GDM1 (cell line): ENCODE measurements at regions not wholly inside any gene's neighbourhood (a gene's known extent, or its start where the extent isn't known, plus 50 kb on each side); places are given as distances from the start of the nearest gene placed in this dataset.
"Not testable (repeated sequence)": the region's sequence is repeated elsewhere in the genome, so short reads cannot be mapped to it uniquely, and the experiment has no call there.

Source experiments
- DNase-seq: peaks from one replicate; lab custom pipeline; 2025; lab: John Stamatoyannopoulos, UW

DNA sequence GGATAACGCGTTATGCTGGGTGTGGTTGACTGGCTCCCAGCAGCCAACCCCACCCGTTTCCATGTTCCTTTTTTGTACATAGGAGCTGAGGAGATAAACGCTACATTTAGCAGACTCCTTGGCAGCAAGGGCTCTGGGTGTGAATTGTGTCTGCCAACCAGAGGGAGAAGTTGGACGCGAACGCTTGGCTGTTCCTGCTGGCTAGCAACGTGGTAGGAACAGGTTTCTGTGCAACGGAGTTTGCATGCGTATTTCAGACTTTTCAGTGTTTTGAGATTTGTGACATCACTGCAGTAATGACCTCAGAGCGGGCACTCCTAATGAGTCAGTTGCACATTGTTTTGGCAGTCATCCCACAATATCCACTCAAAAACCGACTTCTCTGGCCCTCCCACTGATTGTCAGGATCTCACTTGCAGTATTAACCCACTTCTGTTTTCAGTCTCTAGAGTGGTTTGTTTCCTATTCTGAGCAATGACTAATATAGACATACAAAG is 98.7 kb upstream of the RGS1 start:
- no peak for DNase-seq

- DNase-seq, result peak; percentile 30
Measured at GRCh38 chr1:192477630-192478029, 97.9 kb upstream of the RGS1 start.

DNA sequence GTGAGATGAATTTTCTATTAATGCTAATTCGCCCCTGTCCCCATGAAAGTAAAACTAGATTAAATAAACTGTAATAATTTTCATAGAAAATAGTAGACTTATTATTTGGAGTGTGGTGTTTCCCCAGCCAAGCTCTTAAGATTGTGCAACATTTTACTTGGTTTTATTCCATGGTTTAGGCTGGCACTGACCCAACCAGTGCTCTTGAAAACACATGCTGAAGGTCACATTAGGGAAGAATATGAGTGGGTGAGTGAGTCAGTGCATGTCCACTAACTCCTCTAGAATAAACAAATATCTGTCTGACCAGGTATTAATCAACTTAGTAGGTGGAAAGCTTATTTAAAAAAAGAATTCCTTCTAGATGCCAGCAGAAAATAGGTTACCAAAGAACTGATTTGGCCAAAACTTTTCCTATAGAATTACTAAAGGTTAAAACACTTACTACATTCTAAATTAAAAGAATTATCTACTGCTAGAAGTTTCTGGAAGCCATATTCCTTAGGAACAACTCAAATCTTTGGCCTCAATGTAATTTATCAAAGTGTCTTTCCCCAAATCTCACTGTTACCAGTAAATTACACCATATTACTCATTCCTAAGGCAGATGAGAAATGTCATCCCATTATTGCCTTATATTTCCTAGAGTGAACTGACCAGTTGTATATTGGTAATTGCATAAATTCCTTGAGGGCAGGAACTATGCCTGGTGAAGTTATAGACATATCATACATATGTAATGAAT is 89.7 kb upstream of the RGS1 start:
- no peak for DNase-seq

GRCh38 chr1:192488058-192488457 is 87.5 kb upstream of the RGS1 start:
- DNase-seq, result no peak

GRCh38 chr1:192489047-192489446 is 86.5 kb upstream of the RGS1 start:
- DNase-seq, result no peak

DNA sequence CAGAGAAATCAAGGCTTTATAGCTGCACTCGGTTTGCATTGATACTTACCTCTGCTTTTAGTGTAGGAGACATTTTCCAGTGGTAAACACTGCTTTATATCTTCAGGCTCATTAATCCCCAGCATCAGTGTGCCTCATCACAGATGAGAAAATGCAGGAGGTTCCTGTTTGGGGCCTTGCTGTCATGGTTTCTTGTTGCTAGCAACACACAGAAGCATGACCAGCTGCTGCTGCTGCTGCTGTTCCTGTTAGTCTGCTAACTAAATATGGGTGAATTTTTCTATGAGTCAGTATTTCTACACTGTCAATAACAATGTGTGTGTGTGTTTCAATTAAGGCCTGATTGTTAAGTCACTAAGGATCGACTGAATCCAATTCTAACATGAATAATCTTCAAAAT is 85.8 kb upstream of the RGS1 start:
- DNase-seq, result peak; percentile 8

GRCh38 chr1:192491804-192492554 is 83.6 kb upstream of the RGS1 start:
- DNase-seq, result no peak

DNA sequence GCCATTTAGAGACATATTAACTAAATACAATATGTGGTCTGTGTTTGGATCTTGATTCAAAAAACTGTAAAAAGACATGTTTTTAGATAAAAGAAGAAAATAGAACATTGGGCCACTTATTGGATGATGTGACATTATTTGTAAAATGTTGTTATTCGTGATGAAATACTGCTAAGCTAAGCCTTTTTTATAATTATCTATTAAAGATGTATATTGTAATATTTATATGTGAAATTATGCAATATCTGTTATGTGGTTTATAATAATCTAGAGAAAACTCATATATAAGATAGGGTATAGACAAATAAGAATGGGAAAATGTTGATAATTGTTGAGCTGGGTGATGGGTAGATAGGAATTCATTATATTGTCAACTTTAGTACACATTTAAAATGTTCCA is 82.0 kb upstream of the RGS1 start:
- DNase-seq, result no peak

DNA sequence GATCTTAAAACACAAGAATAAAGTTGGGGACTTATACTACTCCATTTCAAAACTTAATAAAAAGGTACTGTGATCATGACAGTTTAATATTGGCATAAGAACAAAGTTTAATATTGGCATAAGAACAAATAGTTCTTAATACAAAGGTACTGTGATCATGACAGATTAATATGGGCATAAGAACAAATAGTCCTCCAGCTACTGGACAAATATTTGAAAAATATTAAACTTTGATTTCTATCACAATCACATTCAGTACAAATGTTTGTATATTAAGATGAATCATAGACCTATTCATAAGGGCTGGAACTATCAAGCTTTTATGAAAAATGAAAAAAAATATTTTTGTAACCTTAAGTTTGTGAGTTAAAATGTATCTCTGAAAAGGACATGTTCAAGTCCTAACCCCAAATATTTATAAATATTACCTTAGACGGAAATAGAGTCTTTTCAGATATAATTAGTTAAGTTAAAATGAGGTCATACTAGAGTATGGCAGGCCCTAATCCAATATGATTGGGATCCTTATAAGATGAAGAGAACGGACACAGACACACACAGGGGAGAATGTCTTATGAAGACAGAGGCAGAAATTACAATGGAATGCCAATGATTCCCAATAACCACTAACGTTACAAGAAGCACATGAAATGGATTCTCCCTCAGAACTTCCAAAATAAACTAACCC is 79.1 kb upstream of the RGS1 start:
- DNase-seq, result no peak

DNA sequence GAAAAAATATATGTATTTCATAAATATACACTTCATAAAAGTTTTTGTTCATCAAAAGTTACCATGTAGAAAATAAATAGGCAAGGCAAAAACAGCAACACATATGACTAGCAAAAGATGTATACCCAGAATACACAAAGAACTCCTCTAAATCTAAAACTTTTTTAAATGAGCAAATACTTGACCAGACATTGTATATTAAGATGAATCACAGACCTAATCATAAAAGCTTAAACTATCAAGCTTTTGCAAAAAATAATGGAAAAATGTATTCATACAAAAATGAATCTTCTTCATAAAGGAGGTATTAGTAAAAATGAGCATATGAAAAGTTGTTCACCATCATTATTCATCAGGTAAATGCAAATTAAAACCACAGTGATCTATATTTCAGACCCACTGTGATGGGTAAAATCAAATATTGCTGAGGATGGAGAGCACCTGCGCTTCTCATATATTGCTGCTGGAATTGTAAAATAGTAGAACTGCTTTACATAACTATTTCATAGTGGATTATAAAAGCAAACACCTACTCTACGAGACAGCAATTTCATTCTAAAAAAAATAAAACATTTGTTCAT is 78.3 kb upstream of the RGS1 start:
- DNase-seq, result no peak

- not testable (repeated sequence) for DNase-seq
Measured at GRCh38 chr1:192498092-192498491, 77.5 kb upstream of the RGS1 start.

GRCh38 chr1:192499061-192499581 is 76.5 kb upstream of the RGS1 start:
- not testable (repeated sequence) for DNase-seq

DNA sequence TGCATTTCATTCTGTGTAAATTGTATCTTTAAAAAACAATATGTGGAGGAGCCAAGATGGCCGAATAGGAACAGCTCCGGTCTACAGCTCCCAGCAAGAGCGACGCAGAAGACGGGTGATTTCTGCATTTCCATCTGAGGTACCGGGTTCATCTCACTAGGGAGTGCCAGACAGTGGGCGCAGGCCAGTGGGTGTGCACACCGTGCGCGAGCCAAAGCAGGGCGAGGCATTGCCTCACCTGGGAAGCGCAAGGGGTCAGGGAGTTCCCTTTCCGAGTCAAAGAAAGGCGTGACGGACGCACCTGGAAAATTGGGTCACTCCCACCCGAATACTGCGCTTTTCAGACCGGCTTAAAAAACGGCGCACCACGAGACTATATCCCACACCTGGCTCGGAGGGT is 75.0 kb upstream of the RGS1 start:
- not testable (repeated sequence) for DNase-seq

DNA sequence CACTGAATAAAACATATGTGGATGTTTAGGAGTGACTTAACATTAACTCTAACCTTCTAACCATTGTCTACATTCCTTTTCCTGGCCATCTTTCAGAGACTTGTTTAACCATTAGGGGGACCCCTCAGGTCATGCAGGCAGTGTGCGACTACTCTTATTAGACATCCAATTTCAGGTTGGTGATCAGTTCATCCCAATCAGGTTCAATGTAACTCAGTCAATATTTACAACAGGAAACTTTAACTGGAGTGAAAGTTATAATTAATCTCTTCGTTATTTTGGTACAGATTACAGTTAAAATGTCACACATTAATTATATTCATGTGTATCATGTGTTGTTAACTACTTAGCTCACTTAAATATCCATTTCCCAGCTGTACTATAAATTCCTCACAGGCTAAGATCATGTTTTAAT is 68.8 kb upstream of the RGS1 start:
- peak; percentile 5 for DNase-seq

DNA sequence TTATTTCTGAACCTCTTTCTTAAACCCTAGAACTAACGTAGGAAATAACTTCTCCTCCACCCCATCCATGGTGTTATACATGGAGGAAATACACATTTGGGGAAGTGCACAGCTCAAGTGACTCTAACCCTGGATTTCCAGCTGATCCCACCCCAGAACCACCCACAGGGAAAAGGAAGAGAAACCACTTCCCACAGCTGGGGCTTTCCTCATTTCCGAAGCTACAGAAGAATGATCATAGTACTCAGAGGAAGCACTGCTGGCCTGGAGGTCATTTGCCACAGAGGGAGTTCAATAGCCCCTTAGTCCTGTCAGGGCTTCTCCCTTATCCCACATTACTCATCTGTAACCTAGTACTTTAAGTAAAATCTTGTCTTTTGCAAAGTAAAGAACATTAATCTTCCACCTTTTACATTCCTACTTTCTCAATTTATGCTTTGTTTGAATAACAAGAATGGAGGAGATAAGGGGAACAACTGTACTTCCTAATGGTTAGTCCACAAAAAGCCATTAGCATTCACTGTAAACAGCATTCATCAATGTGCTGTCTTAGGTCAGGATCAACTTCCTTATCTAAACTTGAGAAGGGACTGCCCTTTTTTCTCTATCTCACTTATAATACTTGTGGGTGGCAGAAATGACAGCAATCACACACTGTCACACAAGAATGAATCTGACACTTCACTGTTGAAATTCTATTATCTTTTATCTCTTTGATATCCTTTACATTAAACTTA is 63.0 kb upstream of the RGS1 start:
- DNase-seq, result peak; percentile 10

- no peak for DNase-seq
Measured at GRCh38 chr1:192513196-192513595, 62.4 kb upstream of the RGS1 start.

- DNase-seq, result no peak
Measured at GRCh38 chr1:192513697-192514096, 61.9 kb upstream of the RGS1 start.

- peak; percentile 88 for DNase-seq
Measured at GRCh38 chr1:192516776-192517297, 58.7 kb upstream of the RGS1 start.

- DNase-seq, result not testable (repeated sequence)
Measured at GRCh38 chr1:192517716-192518355, 57.7 kb upstream of the RGS1 start.

- DNase-seq, result no peak
Measured at GRCh38 chr1:192518700-192519099, 56.9 kb upstream of the RGS1 start.

GRCh38 chr1:192521734-192522133 is 53.8 kb upstream of the RGS1 start:
- DNase-seq, result peak; percentile 68
